ENCODE measurements at regions not wholly inside any gene's neighbourhood (a gene's known extent, or its start where the extent isn't known, plus 50 kb on each side); places are given as distances from the start of the nearest gene placed in this dataset.

DNA sequence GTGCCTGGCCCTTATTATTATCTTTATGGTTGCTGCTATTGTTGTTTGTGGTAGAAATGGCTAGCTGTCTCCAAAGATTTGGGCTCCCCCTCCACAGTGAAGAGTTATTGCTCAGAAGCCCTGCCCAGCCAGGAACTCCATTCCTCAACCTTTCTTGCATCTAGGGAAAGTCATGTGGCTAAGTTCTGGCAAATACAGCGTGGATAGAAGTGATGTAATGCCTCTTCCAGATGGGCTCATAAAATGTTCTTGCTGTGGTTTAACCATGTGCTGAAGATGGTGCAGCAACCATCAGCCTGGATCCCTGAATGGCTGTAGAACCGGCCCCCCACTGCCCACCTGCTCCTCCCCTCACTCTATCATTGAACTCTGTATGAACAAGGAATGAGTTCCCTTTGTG, 203.5 kb upstream of the E2F8 start:
- Mint-ChIP-seq H3K27me3 (no peaks in the 10 kb centered on the region), H3K27ac (no peak overlapping the region), H3K4me3 (ENCODE audit: low read depth) (no peak overlapping the region), H3K4me1 (ENCODE audit: low read depth) (peaks cover 13% of the 10 kb centered on the region), H3K36me3 (ENCODE audit: insufficient read depth) (no peaks in the 10 kb centered on the region), H3K9me3 (ENCODE audit: low read depth) (no peaks in the 10 kb centered on the region)
- no peak for TF ChIP-seq CTCF (IDR thresholded peaks at IDR 0.05; ENCODE audit: unreplicated experiment)
- DNase-seq (ENCODE audit: low spot score, unreplicated experiment): no peak

GRCh38 chr11:19442554-19442910, 201.8 kb upstream of the E2F8 start:
- Mint-ChIP-seq H3K4me3 (ENCODE audit: low read depth) (no peak overlapping the region), H3K36me3 (ENCODE audit: insufficient read depth) (no peaks in the 10 kb centered on the region), H3K27me3 (no peaks in the 10 kb centered on the region), H3K4me1 (ENCODE audit: low read depth) (peaks cover 13% of the 10 kb centered on the region), H3K9me3 (ENCODE audit: low read depth) (no peaks in the 10 kb centered on the region), H3K27ac (peak overlapping the region; percentile 78)
- no peak for DNase-seq (ENCODE audit: low spot score, unreplicated experiment)
- no peak for TF ChIP-seq CTCF (IDR thresholded peaks at IDR 0.05; ENCODE audit: unreplicated experiment)

DNA sequence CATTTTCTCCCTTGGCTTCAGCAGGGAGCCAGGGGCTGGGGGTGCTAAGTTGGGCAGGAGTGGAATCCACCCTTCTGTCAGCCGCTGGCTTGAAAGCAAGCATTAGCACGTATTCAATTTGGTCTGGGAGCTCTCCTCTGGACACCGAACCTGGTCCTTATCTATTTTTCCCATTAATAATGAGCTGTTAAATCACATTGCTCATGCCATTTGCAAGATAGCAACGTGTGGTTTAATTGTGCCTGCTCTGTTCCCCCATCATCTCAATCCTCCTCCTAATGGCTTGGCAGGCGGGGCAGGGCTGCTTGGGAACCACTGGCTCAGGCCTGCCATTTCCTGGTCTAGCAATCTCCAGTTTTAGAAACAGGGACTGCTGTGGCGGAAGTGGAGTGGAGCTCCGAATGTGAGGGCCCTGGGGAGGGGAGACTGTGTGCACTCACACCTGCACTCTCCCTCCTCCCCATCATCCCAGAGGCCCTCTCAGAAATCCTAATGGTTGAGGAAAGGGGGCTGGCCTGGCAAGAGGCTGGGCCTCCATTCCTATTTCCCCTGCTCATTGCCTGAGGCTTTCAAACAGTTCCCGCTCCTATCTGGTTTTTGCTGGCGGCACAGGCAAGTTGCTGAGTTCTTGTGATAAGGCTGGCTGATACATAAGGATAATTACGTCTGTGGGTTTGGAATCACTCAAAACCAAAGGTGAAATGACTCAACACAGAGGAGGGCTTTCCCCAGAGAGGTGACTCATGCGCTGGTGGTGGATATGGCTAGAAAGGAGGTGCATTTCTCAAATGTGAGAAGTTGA, 201.2 kb upstream of the E2F8 start:
- Mint-ChIP-seq H3K36me3 (ENCODE audit: insufficient read depth) (no peaks in the 10 kb centered on the region), H3K4me3 (ENCODE audit: low read depth) (no peak overlapping the region), H3K4me1 (ENCODE audit: low read depth) (peaks cover 13% of the 10 kb centered on the region), H3K9me3 (ENCODE audit: low read depth) (no peaks in the 10 kb centered on the region), H3K27ac (no peak overlapping the region), H3K27me3 (no peaks in the 10 kb centered on the region)
- TF ChIP-seq CTCF (IDR thresholded peaks at IDR 0.05; ENCODE audit: unreplicated experiment): no peak
- no peak for DNase-seq (ENCODE audit: low spot score, unreplicated experiment)

DNA sequence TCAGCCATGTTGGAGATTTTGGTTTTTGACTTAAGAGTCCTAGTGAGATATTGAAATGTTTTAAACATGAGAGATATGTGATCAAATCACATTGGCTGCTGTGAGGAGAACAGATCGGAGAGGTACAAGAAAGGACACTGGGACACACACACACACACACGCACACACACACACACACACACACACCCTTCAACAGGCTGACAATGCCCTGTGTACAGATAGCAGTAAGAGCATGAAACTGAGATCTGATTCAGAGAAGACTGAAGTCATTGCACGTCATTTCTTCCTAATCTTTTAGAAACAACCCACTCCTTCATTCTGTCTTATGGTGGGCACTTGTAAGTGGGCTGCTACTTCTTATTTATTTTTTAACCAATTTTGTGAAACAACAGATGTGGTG, 200.5 kb upstream of the E2F8 start:
- Mint-ChIP-seq H3K27ac (no peak overlapping the region), H3K36me3 (ENCODE audit: insufficient read depth) (no peaks in the 10 kb centered on the region), H3K27me3 (no peaks in the 10 kb centered on the region)

GRCh38 chr11:19437760-19438159, 197.0 kb upstream of the E2F8 start:
- no peak for TF ChIP-seq CTCF (IDR thresholded peaks at IDR 0.05; ENCODE audit: unreplicated experiment)
- no peak overlapping the region for H3K27ac Mint-ChIP-seq
- no peak overlapping the region for H3K4me3 Mint-ChIP-seq (ENCODE audit: low read depth)
- peaks cover 13% of the 10 kb centered on the region for H3K4me1 Mint-ChIP-seq (ENCODE audit: low read depth)
- peaks cover 7% of the 10 kb centered on the region for H3K9me3 Mint-ChIP-seq (ENCODE audit: low read depth)
- no peaks in the 10 kb centered on the region for H3K36me3 Mint-ChIP-seq (ENCODE audit: insufficient read depth)
- no peak for DNase-seq (ENCODE audit: low spot score, unreplicated experiment)
- no peaks in the 10 kb centered on the region for H3K27me3 Mint-ChIP-seq

More for the DNA sequence above, 200.5 kb upstream of the E2F8 start:
- peaks cover 2% of the 10 kb centered on the region for H3K9me3 Mint-ChIP-seq (ENCODE audit: low read depth)
- no peak for DNase-seq (ENCODE audit: low spot score, unreplicated experiment)
- peaks cover 13% of the 10 kb centered on the region for H3K4me1 Mint-ChIP-seq (ENCODE audit: low read depth)
- no peak for TF ChIP-seq CTCF (IDR thresholded peaks at IDR 0.05; ENCODE audit: unreplicated experiment)
- H3K4me3 Mint-ChIP-seq (ENCODE audit: low read depth): no peak overlapping the region

Measured in progenitor cell of endocrine pancreas (in vitro differentiated cells).